GM23338 (cell line): ENCODE measurements at regions not wholly inside any gene's neighbourhood (a gene's known extent, or its start where the extent isn't known, plus 50 kb on each side); places are given as distances from the start of the nearest gene placed in this dataset.

Experiments
- CTCF ChIP-seq, 2 experiments: fragments of 200-600 bp in 1 of 2; sonication (generic) in 1 of 2; conservative IDR thresholded peaks; 2 replicates each; pipeline versions ENCODE4 v1.5.1 to v1.6.1; 2016 to 2017; ENCODE audit warnings: antibody characterized with exemption in 2 of 2, low read depth in 2 of 2, mild to moderate bottlenecking in 2 of 2, moderate library complexity in 1 of 2
- EZH2 ChIP-seq: fragments of 200-600 bp; sonication (generic); IDR thresholded peaks from one replicate; pipeline ENCODE4 v1.8.0; 2017; ENCODE audit warnings: antibody characterized with exemption, mild to moderate bottlenecking, low read depth; ENCODE audit not compliant: unreplicated experiment

DNA sequence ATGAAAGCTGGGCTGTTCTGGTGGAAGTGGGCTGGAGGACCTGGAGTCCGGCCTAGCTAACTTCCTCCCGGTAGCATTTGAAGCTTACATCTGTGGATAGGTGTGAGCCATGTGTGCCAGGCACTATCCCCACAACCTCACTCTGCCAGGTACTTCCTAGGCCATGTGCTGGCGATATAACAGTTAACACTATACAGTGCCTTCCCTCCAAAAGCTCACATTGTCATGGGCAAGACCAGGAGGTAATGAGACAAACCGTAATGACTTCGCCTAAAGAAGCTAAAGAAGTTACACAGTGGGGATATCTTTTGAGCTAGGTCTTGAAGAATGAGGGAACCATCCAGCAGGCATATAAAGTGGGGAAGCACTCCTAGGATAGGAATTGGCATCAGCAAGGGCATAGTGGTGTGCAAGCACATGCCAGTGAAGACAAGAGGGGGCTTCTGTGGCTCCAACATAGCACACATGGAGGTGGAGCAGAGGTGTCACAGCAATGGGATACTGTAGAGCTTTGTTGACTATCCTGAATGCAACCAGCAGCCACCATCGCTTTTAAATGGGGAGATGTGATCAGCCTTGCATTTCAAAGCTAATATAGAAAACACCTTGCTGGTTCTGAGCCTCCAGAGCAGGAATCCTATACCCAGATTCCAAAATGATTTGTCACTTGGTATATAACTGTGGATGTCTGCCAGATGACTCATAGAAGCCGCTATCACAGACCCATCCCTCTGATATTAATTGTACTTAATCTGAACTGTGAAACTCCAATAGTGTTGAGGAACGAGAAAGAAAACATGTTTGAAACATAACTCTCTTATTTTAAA lies 466.3 kb downstream of the LMO4 start:
- TF ChIP-seq CTCF (conservative IDR thresholded peaks at IDR 0.05; ENCODE audit: low read depth in 2 of 2) = no peak
- TF ChIP-seq EZH2 = no peak
